ENCODE measurements at regions not wholly inside any gene's neighbourhood (a gene's known extent, or its start where the extent isn't known, plus 50 kb on each side); places are given as distances from the start of the nearest gene placed in this dataset.
A peak's percentile ranks its signal among the peaks of the same experiment; 100 is the strongest.

DNA sequence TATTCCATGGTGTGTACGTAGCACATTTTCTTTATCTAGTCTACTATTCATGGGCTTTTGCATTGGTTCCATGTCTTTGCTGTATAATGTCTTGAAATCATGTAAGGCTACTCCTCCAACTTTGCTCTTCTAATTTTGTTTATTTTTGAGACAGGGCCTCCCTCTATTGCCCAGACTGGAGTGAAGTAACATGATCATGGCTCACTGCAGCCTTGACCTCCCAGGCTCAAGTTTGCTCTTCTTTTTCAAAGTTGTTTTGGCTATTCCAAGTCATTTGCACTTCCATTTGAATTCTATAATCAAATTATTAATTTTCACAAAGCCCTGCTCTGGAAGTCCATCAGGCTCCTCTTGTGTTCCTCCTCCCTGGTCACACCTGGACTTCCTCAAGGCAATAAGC, 90.2 kb upstream of the SGIP1 start:
- Mint-ChIP-seq H3K36me3 (ENCODE audit: low read depth) (peaks cover 8% of the 10 kb centered on the region), H3K4me3 (no peak overlapping the region), H3K4me1 (peaks cover 44% of the 10 kb centered on the region), H3K9me3 (no peaks in the 10 kb centered on the region), H3K27me3 (peaks cover 11% of the 10 kb centered on the region), H3K27ac (no peak overlapping the region)
- DNase-seq = no peak
- ChIA-PET POLR2A (interaction anchor here (0.6 to 4.3 kb wide), 6 partner anchors 71 to 199 kb away, joined by 3 to 72 read pairs (median 6); no protein-coding TSS in a partner anchor), CTCF (interaction anchor here (1.5 to 6.7 kb wide), 6 partner anchors 8 to 195 kb away, joined by 7 to 422 read pairs (median 45); no protein-coding TSS in a partner anchor)

DNA sequence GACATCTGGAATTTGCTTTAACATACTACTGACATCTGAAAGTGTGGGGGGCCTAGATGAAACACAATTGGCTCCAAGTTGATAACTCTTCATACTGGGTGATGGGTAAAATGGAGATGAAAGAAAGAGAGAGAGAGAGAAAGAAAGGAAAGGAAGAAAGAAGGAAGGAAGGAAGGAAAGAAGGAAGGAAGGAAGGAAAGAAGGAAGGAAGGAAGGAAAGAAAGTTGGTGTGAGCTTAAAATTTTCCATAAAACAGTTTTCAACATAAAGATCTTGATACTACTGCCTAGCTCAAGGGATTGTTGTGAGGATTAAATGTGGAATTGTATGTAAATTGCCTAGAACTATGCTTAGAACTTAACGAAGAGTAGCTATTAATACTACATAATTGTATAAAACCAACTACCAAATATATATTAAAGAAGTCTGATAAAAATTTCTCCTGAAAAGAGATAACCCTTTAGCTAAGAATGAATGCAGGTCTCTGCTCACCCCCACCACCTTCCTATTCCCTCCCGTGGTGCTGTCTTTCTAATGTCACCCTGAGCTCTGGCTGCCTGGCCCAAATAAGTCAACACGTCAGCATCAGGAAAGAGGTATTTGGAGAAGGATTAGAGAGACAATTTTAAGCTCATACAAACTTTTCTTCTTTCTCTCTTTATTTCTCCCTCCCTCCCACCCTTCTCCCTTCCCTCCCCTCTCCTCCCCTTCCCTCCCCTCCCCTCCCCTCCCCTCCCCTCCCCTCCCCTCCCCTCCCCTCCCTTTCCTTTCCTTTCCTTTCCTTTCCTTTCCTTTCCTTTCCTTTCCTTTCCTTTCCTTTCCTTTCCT, 89.3 kb upstream of the SGIP1 start:
- Mint-ChIP-seq H3K36me3 (ENCODE audit: low read depth) (peaks cover 4% of the 10 kb centered on the region), H3K27me3 (peaks cover 16% of the 10 kb centered on the region), H3K4me1 (peaks cover 36% of the 10 kb centered on the region), H3K27ac (peak overlapping the region; percentile 93), H3K4me3 (peak overlapping the region; percentile 75), H3K9me3 (no peaks in the 10 kb centered on the region)
- DNase-seq = no peak
- POLR2A ChIA-PET = interaction anchor here (0.7 to 4.3 kb wide), 16 partner anchors 9 to 199 kb away, joined by 3 to 72 read pairs (median 5); no protein-coding TSS in a partner anchor
- CTCF ChIA-PET = interaction anchor here (0.7 to 6.7 kb wide), 27 partner anchors 9 to 614 kb away, joined by 3 to 422 read pairs (median 7); no protein-coding TSS in a partner anchor

DNA sequence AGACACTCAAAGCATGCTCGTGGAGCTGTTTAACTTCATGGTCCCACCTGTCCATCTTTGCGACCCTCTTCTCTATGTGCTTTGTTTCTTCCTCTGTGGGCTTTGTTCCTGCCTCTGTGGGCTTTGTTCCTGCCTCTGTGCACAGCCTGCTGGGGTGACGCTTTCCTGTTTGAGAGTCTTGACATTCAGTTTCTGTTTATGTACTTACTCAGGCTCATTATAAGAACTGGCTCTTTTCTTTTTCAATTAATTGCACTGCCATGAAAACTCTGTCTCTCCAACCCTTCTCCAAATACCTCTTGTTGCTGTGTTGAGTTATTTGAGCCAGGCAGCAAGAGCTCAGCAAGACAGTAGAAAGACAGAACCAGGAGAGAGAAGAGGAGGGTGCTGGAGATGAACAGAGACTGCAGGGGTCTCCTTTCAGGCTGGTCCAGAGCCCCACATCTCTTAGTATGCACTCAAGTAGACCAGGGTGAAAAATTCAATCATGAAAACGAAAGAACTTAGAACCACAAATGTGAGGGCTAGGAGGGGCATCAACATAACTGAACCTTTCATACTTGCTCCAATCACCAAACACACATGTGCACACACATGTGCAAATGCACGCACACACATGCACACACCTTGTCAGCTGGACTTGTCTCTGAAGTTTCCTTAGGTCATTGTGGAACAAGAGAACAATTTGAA, 88.3 kb upstream of the SGIP1 start:
- Mint-ChIP-seq H3K4me3 (peak overlapping the region; percentile 75), H3K9me3 (no peaks in the 10 kb centered on the region), H3K27ac (peak overlapping the region; percentile 93), H3K27me3 (peaks cover 18% of the 10 kb centered on the region), H3K36me3 (ENCODE audit: low read depth) (peaks cover 4% of the 10 kb centered on the region), H3K4me1 (peaks cover 29% of the 10 kb centered on the region)
- ChIA-PET CTCF (interaction anchor here (0.6 to 6.7 kb wide), 51 partner anchors 10 to 1209 kb away, joined by 3 to 422 read pairs (median 5); no protein-coding TSS in a partner anchor), POLR2A (interaction anchor here (0.7 to 4.3 kb wide), 31 partner anchors 10 to 634 kb away, joined by 3 to 72 read pairs (median 4); no protein-coding TSS in a partner anchor)
- peak; percentile 71 for DNase-seq

DNA sequence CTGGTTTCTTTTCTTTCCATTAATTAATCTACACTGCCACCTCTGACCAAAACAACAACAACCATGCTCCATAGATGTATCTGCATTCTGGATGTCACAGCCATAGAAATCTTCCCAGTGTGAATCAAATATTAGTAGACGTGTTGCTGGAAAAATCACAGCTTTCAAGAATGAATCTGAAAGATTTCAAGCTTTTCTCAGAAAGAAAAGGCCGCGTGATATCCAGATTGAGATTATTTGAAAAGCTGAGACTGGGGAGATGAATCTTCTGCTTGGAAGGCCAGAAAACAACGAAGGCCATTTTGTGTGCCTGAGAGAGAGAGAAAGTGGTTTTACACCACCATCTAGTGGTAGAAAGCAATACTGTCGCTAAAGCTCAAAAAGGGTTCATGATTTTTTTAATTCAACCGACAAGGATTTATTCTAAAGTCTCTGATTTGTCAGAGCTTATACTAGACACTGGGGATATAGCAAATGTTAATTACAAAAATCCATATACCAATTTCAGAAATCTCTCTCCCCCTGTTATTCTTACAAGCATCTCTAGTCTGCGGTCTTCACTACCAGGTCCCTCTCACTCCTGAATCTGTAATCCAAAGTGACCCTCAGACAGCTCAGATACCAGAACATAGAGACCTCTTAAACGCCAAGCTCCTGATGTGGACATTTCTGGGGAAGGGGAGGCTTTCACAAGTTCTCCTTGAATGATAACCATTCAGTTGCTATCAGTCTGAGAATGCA, 87.5 kb upstream of the SGIP1 start:
- peak; percentile 31 for DNase-seq
- Mint-ChIP-seq H3K4me1 (peaks cover 29% of the 10 kb centered on the region), H3K4me3 (peak overlapping the region; percentile 75), H3K36me3 (ENCODE audit: low read depth) (peaks cover 4% of the 10 kb centered on the region), H3K27ac (peak overlapping the region; percentile 93), H3K27me3 (peaks cover 18% of the 10 kb centered on the region), H3K9me3 (no peaks in the 10 kb centered on the region)
- POLR2A ChIA-PET = interaction anchor here (0.7 to 4.3 kb wide), 23 partner anchors 11 to 1192 kb away, joined by 3 to 72 read pairs (median 4); no protein-coding TSS in a partner anchor
- CTCF ChIA-PET = interaction anchor here (0.8 to 6.7 kb wide), 51 partner anchors 11 to 1210 kb away, joined by 3 to 422 read pairs (median 5); no protein-coding TSS in a partner anchor

- no peak overlapping the region for H3K27ac Mint-ChIP-seq
- no peaks in the 10 kb centered on the region for H3K36me3 Mint-ChIP-seq (ENCODE audit: low read depth)
- ChIA-PET POLR2A (interaction anchor here (1.0 to 1.6 kb wide), 2 partner anchors 197 to 203 kb away, joined by 3 to 4 read pairs; no protein-coding TSS in a partner anchor), CTCF (interaction anchor here (1.0 to 3.0 kb wide), 7 partner anchors 82 to 493 kb away, joined by 3 to 23 read pairs (median 7); no protein-coding TSS in a partner anchor)
- H3K27me3 Mint-ChIP-seq = peaks cover 21% of the 10 kb centered on the region
- H3K4me3 Mint-ChIP-seq = no peak overlapping the region
- peaks cover 15% of the 10 kb centered on the region for H3K4me1 Mint-ChIP-seq
- no peak for DNase-seq
- H3K9me3 Mint-ChIP-seq = no peaks in the 10 kb centered on the region
Measured at GRCh38 chr1:66450043-66450514, 83.9 kb upstream of the SGIP1 start.

- Mint-ChIP-seq H3K4me1 (peaks cover 7% of the 10 kb centered on the region), H3K27me3 (peaks cover 23% of the 10 kb centered on the region), H3K27ac (no peak overlapping the region), H3K4me3 (no peak overlapping the region), H3K9me3 (no peaks in the 10 kb centered on the region), H3K36me3 (ENCODE audit: low read depth) (no peaks in the 10 kb centered on the region)
- no peak for DNase-seq
- CTCF ChIA-PET = interaction anchor here (1.0 to 3.0 kb wide), 4 partner anchors 197 to 494 kb away, joined by 3 to 23 read pairs (median 9); no protein-coding TSS in a partner anchor
- POLR2A ChIA-PET = interaction anchor here (1.6 kb wide), 1 partner anchor 203 kb away, joined by 4 read pairs; no protein-coding TSS in a partner anchor
Measured at GRCh38 chr1:66450847-66451246, 83.1 kb upstream of the SGIP1 start.

DNA sequence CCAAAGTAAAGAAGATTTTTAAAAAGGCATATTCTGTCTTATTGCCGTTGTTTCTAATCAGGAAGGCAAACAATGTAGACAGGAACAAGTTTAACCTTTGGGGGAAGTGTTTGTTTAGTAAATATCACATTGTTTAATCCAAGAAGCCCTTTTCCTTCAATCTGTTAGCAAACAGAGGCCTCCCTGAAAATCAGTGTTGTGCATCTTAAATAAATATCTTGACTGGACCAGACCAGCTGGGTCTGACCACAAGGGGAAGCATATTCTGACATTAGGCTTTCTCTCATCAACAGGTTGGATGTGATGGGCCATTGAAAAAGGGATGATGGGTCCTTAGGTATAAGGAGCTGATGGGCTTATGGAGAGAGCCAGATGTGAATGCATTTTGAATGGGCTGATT, 81.8 kb upstream of the SGIP1 start:
- CTCF ChIA-PET = interaction anchor here (1.0 to 3.0 kb wide), 2 partner anchors 15 to 210 kb away, joined by 3 to 23 read pairs; no protein-coding TSS in a partner anchor
- no peak overlapping the region for H3K4me3 Mint-ChIP-seq
- no peaks in the 10 kb centered on the region for H3K36me3 Mint-ChIP-seq (ENCODE audit: low read depth)
- no peak overlapping the region for H3K27ac Mint-ChIP-seq
- peaks cover 23% of the 10 kb centered on the region for H3K27me3 Mint-ChIP-seq
- no peaks in the 10 kb centered on the region for H3K9me3 Mint-ChIP-seq
- no peaks in the 10 kb centered on the region for H3K4me1 Mint-ChIP-seq
- no peak for DNase-seq
- POLR2A ChIA-PET = no interaction called here

DNA sequence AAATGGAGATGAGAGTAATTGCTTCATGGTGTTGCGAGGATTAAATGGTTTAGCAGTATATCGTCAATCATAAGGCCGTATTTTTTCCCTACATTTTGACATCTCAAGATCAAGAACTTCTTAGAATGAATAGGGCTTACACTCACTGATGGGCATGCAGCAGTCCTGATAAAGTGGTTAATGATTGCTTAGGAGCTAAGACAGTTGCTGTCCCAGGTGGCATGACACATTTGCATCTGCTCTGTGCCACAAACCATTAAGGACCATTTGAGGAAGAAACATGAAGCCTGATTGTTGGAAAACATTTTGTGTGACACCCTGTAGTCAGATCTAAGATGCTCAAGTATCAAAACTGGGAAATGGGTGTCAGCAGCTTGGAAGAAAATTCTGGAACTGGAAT, 81.0 kb upstream of the SGIP1 start:
- ChIA-PET CTCF (interaction anchor here (1.1 kb wide), 1 partner anchor 17 kb away, joined by 3 read pairs; no protein-coding TSS in a partner anchor), POLR2A (no interaction called here)
- no peak for DNase-seq
- Mint-ChIP-seq H3K27ac (no peak overlapping the region), H3K4me1 (no peaks in the 10 kb centered on the region), H3K27me3 (peaks cover 17% of the 10 kb centered on the region), H3K4me3 (no peak overlapping the region), H3K36me3 (ENCODE audit: low read depth) (no peaks in the 10 kb centered on the region), H3K9me3 (no peaks in the 10 kb centered on the region)

DNA sequence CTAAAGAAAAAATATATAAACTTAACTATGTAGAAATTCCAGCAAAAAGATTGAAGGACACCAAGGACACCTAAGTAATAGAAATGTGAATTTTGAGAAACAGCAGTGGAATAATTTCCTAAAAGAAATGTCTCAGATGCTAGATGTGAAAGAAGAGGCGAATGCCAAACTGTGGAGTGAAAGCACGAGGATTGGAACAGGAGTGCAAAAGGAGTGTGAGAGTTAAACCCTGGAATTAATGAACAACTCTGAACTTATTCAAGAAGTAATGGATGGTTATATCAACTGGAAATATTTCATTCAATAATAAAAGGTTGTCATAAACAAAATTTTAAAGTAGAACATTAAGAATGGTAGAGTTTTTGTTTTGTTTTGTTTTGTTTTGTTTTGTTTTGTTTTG, 78.5 kb upstream of the SGIP1 start:
- H3K27me3 Mint-ChIP-seq = peaks cover 8% of the 10 kb centered on the region
- ChIA-PET CTCF (no interaction called here), POLR2A (no interaction called here)
- H3K27ac Mint-ChIP-seq = no peak overlapping the region
- no peaks in the 10 kb centered on the region for H3K4me1 Mint-ChIP-seq
- H3K9me3 Mint-ChIP-seq = no peaks in the 10 kb centered on the region
- no peak overlapping the region for H3K4me3 Mint-ChIP-seq
- no peak for DNase-seq
- no peaks in the 10 kb centered on the region for H3K36me3 Mint-ChIP-seq (ENCODE audit: low read depth)

GRCh38 chr1:66460776-66461175, 73.2 kb upstream of the SGIP1 start:
- CTCF ChIA-PET = no interaction called here
- no peaks in the 10 kb centered on the region for H3K4me1 Mint-ChIP-seq
- peaks cover 15% of the 10 kb centered on the region for H3K9me3 Mint-ChIP-seq
- DNase-seq = no peak
- H3K27ac Mint-ChIP-seq = no peak overlapping the region
- no peaks in the 10 kb centered on the region for H3K36me3 Mint-ChIP-seq (ENCODE audit: low read depth)
- POLR2A ChIA-PET = no interaction called here
- H3K27me3 Mint-ChIP-seq = peaks cover 9% of the 10 kb centered on the region
- H3K4me3 Mint-ChIP-seq = no peak overlapping the region

DNA sequence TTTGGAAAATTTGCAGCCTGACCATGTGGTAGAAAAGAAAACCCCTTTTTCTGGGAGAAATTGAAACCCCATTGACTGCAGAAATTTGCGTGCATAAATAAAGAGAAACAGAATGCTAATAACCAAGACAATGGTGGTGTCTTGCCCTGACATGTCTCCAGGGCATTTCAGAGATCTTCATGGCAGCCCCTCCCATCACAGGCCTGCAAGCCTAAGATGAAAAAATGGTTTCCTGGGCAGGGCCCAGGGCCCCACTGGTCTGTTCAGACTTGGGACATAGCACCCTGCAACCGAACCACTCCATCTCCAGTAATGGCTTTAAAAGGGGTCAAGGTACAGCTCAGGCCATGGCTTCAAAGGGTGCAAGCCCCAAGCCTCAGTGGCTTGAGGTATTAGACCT, 71.6 kb upstream of the SGIP1 start:
- no peak for DNase-seq
- Mint-ChIP-seq H3K27me3 (peaks cover 15% of the 10 kb centered on the region), H3K27ac (no peak overlapping the region), H3K4me1 (no peaks in the 10 kb centered on the region), H3K4me3 (no peak overlapping the region), H3K36me3 (ENCODE audit: low read depth) (no peaks in the 10 kb centered on the region), H3K9me3 (peaks cover 15% of the 10 kb centered on the region)
- ChIA-PET POLR2A (no interaction called here), CTCF (no interaction called here)

DNA sequence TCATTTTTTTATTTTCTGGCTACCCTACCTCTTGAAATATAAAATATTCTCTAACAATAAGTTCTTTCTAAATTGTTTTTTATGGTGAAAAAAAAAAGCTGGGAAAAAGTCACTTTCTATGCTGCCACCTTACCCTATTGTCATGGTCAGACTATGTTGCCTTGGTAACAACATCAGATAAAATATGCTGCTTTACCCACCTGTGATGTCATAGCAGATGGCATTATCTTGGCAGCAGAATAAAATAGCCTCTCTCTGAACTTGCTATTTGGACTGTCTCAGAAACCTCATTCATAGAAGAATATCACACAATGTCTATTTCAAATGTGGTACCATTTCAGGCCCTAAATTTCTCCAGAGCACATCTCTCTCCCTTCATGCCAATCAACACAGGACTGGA, 69.6 kb upstream of the SGIP1 start:
- H3K36me3 Mint-ChIP-seq (ENCODE audit: low read depth) = no peaks in the 10 kb centered on the region
- no peak overlapping the region for H3K4me3 Mint-ChIP-seq
- no peak overlapping the region for H3K27ac Mint-ChIP-seq
- ChIA-PET CTCF (no interaction called here), POLR2A (no interaction called here)
- H3K9me3 Mint-ChIP-seq = peaks cover 15% of the 10 kb centered on the region
- H3K4me1 Mint-ChIP-seq = no peaks in the 10 kb centered on the region
- H3K27me3 Mint-ChIP-seq = peaks cover 23% of the 10 kb centered on the region
- DNase-seq = no peak

Data from activated CD4-positive, alpha-beta memory T cell treated with anti-CD3 and anti-CD28 coated beads, Interleukin-2, amount 10 ng/mL, durations not matched to agents 7 days and 5 days (primary cell).